Activated T-cell treated with anti-CD3 and anti-CD28 coated beads, Interleukin-2, amount 50 U/mL, for 4 hours (primary cell): ENCODE measurements at regions not wholly inside any gene's neighbourhood (a gene's known extent, or its start where the extent isn't known, plus 50 kb on each side); places are given as distances from the start of the nearest gene placed in this dataset.
A peak's percentile ranks its signal among the peaks of the same experiment; 100 is the strongest.
"Not testable (repeated sequence)": the region's sequence is repeated elsewhere in the genome, so short reads cannot be mapped to it uniquely, and the experiment has no call there.

Source experiments
- ATAC-seq, 2 donors: fragments of 200-7000 bp; cut with Tn5 transposase; one replicate each; pipeline ENCODE4 v1.10.0; 2021
- DNase-seq: peaks from one replicate; pipeline ENCODE4 v3.0.0-alpha.2; 2020
- H3K27me3 Mint-ChIP-seq: one replicate; pipeline ENCODE4 v1.8.0; 2021; ENCODE audit warnings: low read depth, mixed read lengths
- H3K36me3 Mint-ChIP-seq: one replicate; pipeline ENCODE4 v1.8.0; 2022; ENCODE audit warnings: mixed read lengths; ENCODE audit not compliant: insufficient read depth
- H3K4me1 Mint-ChIP-seq: one replicate; pipeline ENCODE4 v1.8.0; 2021; ENCODE audit warnings: low read depth, mixed read lengths
- H3K4me3 Mint-ChIP-seq: one replicate; pipeline ENCODE4 v1.8.0; 2021; ENCODE audit warnings: mild to moderate bottlenecking, moderate library complexity, mixed read lengths
- H3K9me3 Mint-ChIP-seq: one replicate; pipeline ENCODE4 v1.8.0; 2021; ENCODE audit warnings: mixed read lengths

DNA sequence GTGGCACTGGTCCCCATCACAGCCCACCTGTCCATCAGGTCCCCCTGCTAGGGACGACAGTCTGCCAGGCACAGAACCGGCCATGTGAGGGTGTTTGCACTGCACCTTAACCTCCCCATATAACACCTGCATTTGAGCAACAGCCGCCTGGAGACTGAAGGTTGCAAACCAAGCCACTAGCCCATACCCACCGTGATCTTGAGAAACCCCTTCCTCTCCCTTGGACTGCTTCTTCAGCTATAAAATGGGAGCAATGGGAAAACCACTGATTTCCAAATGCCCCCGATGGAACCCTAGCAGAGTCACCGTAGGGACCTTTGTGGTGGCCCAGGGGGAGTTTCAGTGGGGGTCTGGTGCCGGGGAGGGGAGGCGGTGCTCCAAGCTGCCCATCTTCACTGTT is 120.1 kb downstream of the NPTX2 start:
- Mint-ChIP-seq H3K27me3 (no peaks in the 10 kb centered on the region), H3K4me1 (no peaks in the 10 kb centered on the region), H3K4me3 (no peak overlapping the region), H3K36me3 (no peaks in the 10 kb centered on the region), H3K9me3 (peaks cover 4% of the 10 kb centered on the region)
- DNase-seq, result no peak
- ATAC-seq, result no peak

DNA sequence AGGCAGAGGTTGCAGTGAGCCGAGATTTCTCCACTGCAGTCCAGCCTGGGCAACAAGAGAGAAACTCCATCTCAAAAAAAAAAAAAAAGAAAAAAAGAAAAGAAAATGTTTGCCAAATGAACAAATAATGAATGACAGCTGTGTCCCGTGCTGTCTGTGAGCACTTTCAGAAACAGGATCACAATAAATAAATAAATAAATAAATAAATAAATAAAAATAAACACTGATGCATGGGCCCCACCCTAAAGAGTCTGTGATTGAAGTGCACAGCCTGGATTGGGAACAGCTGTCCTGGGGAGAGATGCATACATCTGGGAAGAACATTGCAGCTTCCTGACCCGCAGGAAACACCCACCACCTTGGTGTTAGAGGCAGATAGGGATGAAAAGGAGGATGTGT is 123.6 kb downstream of the NPTX2 start:
- no peaks in the 10 kb centered on the region for H3K27me3 Mint-ChIP-seq
- no peaks in the 10 kb centered on the region for H3K36me3 Mint-ChIP-seq
- DNase-seq (no peak), ATAC-seq (no peak)
- H3K4me1 Mint-ChIP-seq, result no peaks in the 10 kb centered on the region
- peaks cover 3% of the 10 kb centered on the region for H3K9me3 Mint-ChIP-seq
- no peak overlapping the region for H3K4me3 Mint-ChIP-seq

DNA sequence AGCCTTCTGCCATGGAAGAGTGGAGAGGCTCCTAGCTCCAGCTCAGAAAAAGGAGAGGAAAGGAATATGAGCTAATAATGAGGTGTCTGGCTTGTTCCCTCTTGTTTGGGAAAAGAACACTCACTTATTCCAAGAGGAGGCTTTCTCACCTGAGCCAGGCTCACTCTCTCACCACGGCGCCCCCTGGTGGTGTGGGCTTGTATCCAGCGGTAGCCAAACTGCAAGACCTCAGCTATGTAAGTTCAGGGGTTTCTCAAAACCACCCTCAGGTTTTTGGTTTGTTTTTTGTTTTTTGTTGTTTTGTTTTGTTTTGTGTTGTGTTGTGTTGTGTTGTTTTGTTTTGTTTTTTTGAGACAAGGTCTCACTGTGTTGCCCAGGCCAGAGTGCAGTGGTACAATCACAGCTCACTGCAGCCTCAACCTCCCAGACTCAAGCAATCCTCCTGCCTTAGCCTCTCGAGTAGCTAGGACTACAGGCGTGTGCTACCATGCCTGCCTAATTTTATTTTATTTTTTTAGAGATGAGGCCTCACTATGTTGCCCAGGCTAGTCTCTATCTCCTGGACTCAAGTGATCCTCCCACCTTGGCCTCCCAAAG is 124.0 kb downstream of the TMEM130 start:
- H3K9me3 Mint-ChIP-seq, result peaks cover 3% of the 10 kb centered on the region
- ATAC-seq (no peak), DNase-seq (peak; percentile 68)
- peaks cover 3% of the 10 kb centered on the region for H3K27me3 Mint-ChIP-seq
- H3K4me1 Mint-ChIP-seq, result no peaks in the 10 kb centered on the region
- H3K36me3 Mint-ChIP-seq, result no peaks in the 10 kb centered on the region
- no peak overlapping the region for H3K4me3 Mint-ChIP-seq

DNA sequence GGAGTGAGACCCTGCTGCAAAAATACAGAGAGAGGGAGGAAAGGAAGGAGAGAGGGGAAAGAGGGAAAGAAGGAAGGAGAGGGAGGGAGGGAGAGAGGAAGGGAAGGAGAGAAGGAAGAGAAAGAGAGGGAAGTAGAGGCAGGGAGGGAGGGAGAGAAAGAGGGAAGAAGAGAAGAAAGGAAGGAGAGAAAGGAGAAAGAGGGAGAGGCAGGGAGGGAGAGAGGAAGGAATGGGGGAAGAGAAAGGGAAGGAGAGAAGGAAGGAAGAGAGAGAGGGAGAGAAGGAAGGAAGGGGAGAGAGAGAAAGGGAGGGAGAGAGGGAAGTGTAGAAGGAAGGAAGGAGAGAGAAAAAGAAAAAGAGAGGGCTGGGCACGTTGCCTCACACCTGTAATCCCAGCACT is 121.7 kb downstream of the TMEM130 start:
- Mint-ChIP-seq H3K4me3 (no peak overlapping the region), H3K9me3 (peaks cover 3% of the 10 kb centered on the region), H3K36me3 (no peaks in the 10 kb centered on the region), H3K4me1 (no peaks in the 10 kb centered on the region), H3K27me3 (peaks cover 3% of the 10 kb centered on the region)
- DNase-seq (no peak), ATAC-seq (no peak)

DNA sequence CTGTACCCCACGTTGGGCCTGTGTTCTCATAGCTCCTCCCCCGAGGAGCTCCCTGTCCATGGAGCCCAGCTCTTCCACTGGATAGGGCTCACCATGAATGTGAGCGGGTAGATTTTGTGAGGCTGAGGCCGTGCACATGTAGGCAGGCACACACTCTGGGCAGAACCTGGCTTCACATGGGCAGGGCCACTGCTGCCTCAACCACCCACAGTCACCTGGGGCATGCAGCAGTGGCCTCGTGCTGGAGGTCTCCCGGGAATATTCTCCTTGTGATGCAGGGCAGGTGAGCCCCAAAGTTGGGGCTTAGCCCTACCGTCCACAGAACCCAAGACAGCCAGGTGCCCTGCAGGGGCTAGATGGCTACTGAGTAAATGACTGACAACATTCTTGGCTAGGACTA is 116.6 kb downstream of the TMEM130 start:
- DNase-seq, result no peak
- Mint-ChIP-seq H3K9me3 (no peaks in the 10 kb centered on the region), H3K4me3 (no peak overlapping the region), H3K27me3 (peaks cover 10% of the 10 kb centered on the region), H3K4me1 (no peaks in the 10 kb centered on the region), H3K36me3 (no peaks in the 10 kb centered on the region)
- no peak for ATAC-seq

DNA sequence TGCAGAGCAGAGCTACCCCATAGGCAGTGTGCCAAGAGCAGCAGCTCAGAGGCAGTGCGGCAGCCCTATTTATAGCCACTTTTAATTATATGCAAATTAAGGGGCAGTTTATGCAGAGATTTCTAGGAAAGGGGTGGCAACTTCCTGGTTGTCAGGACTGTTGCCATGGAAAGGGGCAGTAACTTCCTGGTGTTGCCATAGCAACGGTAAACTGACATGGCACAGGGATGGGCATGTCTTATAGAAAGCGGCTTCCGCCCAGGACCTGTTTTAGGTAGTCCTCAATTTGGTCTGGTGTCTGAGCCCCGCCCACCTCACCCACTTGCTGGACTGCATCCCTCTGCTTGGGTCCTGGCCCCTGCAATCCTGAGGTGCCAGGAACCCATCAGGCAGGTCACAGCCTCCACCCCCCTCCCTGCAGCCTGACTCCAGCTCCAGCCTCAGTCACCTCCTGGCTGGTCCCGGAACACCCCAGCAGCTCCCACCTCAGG is 115.8 kb downstream of the TMEM130 start:
- Mint-ChIP-seq H3K36me3 (no peaks in the 10 kb centered on the region), H3K9me3 (no peaks in the 10 kb centered on the region), H3K4me1 (no peaks in the 10 kb centered on the region), H3K27me3 (peaks cover 10% of the 10 kb centered on the region), H3K4me3 (no peak overlapping the region)
- DNase-seq (no peak), ATAC-seq (no peak)

DNA sequence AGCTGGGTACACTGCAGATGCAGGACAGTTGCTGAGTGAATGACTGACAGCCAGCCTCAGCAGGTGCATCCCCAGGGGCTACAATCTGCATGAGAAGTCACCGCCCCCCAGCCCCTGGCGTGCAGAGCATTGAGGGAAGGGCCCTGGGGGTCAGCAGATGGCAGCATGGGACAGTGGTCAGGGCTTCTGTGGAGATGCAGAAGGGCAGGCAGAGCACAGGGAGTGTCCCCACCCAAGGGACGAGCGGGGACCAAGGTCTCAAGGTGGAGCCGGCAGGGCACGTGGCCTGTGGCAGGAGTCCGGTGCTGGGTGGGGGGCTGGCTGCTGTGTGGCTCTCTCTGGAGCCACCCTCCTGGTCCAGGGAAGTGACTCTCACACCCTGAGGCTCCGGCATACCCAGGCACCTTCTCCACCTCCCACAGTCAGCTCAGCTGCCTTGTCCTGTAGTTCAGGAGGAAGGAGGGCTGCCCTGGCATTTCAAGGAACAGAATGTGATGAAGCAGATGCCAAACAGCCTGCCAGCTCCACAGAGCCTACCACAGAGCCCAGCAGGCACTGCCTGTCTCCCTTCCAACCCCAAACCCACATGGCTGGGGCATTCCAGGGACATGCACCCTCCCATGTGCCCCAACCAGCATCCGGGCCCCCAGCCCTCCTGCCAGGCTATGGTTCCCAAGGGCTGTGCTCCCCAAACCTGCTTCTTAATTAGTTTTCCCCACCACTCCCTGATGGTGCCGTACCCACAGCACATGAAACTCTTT is 114.5 kb downstream of the TMEM130 start:
- ATAC-seq (no peak), DNase-seq (no peak)
- Mint-ChIP-seq H3K4me3 (no peak overlapping the region), H3K4me1 (no peaks in the 10 kb centered on the region), H3K27me3 (peaks cover 17% of the 10 kb centered on the region), H3K9me3 (no peaks in the 10 kb centered on the region), H3K36me3 (no peaks in the 10 kb centered on the region)

DNA sequence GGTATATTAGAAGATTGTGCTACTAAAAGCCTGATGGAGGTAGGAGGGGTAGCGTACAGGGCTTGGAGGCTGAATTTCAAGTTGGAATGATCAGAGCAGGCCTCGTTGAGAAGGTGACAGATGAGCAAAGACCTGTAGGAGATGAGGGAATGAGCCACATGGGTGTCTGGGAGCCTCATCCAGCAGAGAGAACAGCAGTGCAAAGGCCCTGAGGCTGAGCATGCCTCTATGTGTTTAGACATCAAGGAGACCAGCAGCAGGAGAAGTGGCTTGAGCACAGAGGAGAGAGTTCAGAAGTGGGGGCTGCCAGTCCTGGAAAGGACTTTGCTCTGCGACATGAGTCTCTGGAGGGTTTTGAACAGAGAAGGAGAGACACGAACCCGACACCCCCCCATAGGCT is 111.7 kb downstream of the TMEM130 start:
- H3K36me3 Mint-ChIP-seq, result no peaks in the 10 kb centered on the region
- H3K4me3 Mint-ChIP-seq, result no peak overlapping the region
- no peaks in the 10 kb centered on the region for H3K9me3 Mint-ChIP-seq
- ATAC-seq, result no peak
- H3K4me1 Mint-ChIP-seq, result no peaks in the 10 kb centered on the region
- peaks cover 23% of the 10 kb centered on the region for H3K27me3 Mint-ChIP-seq
- DNase-seq, result no peak

DNA sequence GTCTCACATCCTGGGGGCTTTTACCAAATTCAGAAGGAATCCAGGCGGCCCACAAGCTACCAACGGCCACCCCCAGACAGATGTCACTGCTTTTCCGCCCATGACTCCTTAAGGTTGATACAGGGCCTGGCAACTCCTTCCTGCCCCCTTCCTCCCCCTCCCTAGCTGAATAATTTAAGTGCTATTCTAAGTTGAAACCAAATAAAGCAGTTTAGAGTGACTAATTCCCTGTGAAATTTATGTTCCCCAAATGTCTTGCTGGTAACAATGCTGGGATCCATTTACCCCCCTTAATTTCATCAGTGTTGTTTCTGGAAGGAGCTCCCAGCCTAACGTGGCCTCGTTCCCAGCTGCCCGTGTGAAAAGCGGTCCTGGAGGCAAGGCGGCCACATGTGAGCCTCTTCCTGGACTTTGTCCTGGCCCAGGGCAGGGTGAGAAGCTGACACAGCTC is 109.6 kb downstream of the TMEM130 start:
- Mint-ChIP-seq H3K27me3 (peaks cover 23% of the 10 kb centered on the region), H3K4me3 (no peak overlapping the region), H3K36me3 (no peaks in the 10 kb centered on the region), H3K9me3 (no peaks in the 10 kb centered on the region), H3K4me1 (no peaks in the 10 kb centered on the region)
- no peak for DNase-seq
- ATAC-seq, result no peak

DNA sequence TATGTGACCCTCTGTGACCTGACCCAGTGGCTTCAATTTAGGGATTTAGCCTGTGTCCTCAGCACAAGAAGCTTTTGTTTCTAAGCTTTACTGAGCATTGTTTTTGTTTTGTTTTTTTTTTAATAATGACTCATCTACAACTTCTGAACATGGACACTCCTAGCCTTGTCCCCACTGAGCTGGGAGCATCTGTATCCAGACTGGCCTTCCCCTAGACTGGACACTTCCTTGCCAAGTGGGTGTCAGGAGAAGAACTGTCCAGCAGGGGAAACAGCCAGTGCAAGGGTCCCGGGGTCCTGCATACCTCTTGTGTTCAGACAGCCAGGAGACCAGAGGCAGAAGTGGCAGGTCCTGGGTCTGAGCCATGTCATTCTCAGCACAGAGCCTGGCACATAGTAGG is 108.6 kb downstream of the TMEM130 start:
- no peak for DNase-seq
- H3K4me3 Mint-ChIP-seq, result no peak overlapping the region
- no peaks in the 10 kb centered on the region for H3K9me3 Mint-ChIP-seq
- no peaks in the 10 kb centered on the region for H3K4me1 Mint-ChIP-seq
- ATAC-seq, result no peak
- H3K27me3 Mint-ChIP-seq, result peaks cover 21% of the 10 kb centered on the region
- H3K36me3 Mint-ChIP-seq, result no peaks in the 10 kb centered on the region

DNA sequence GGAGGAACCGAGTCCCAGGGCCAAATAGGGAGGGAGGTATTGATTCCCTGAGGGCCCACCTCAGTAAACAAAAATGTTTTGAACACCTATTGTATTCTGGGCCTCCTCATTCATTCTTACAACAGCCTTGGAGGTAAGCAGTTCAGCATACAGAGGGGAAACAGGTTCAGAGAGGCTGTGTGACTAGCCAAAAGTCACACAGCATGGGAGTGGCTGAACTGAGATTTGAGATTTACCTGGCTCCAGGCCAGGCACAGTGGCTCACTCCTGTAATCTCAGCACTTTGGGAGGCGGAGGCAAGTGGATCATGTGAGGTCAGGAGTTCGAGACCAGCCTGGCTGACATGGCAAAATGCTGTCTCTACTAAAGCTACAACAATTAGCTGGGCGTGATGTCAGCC is 107.2 kb downstream of the TMEM130 start:
- ATAC-seq (no peak), DNase-seq (no peak)
- no peaks in the 10 kb centered on the region for H3K4me1 Mint-ChIP-seq
- H3K9me3 Mint-ChIP-seq, result no peaks in the 10 kb centered on the region
- H3K4me3 Mint-ChIP-seq, result no peak overlapping the region
- H3K36me3 Mint-ChIP-seq, result no peaks in the 10 kb centered on the region
- peaks cover 15% of the 10 kb centered on the region for H3K27me3 Mint-ChIP-seq

DNA sequence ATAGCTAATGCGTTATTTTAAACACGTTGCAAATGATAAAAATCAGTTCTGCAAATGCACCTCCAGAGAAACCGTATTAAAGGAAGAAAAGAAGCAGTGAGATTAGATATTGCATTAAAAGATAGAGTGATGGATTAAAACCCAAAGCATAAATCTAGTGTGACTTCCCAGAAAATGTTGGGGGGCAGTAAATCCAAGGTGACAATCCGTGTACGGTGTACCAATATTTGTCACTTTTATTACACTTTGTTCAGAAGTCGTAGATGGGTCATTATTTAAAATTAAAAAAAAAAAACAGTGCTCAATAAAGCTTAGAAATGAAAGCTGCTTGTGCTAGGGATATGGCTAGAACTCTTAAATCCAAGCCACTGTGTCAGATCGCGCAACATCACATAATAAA is 106.4 kb downstream of the TMEM130 start:
- Mint-ChIP-seq H3K36me3 (no peaks in the 10 kb centered on the region), H3K4me3 (no peak overlapping the region), H3K9me3 (no peaks in the 10 kb centered on the region), H3K27me3 (peaks cover 15% of the 10 kb centered on the region), H3K4me1 (no peaks in the 10 kb centered on the region)
- DNase-seq (no peak), ATAC-seq (no peak)

DNA sequence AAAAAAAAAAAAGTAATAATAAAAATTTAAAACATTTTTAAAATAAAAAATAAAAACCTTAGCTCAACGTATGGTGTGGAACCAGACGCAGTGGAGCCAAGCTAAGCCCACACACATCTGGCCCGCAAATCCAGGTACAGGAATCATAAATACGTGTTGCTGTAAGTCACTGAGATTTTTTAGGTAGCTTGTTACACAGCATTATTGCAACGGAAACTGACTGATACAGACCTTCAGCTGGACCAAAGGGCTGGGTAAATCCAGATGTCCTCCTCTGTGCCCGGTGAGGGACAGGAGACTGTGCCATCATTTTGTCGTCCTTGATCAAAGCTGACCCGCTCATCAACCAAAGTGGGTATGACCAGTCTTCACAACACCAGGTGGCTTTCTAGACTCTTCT is 104.9 kb downstream of the TMEM130 start:
- DNase-seq (no peak), ATAC-seq (no peak)
- Mint-ChIP-seq H3K9me3 (no peaks in the 10 kb centered on the region), H3K4me1 (no peaks in the 10 kb centered on the region), H3K4me3 (no peak overlapping the region), H3K27me3 (peaks cover 7% of the 10 kb centered on the region), H3K36me3 (no peaks in the 10 kb centered on the region)

DNA sequence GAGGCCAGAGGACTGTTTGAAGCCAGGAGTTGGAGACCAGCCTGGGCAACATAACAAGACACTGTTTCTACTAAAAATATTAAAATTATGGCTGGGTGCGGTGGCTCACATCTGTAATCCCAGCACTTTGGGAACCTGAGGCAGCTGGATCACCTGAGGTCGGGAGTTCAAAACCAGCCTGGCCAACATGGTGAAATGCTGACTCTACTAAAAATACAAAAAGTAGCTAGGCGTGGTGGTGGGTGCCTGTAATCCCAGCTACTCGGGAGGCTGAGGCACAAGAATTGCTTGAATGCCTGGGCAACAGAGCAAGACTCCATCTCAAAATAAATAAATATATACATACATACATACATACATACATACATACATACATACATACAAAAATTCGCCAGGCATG is 99.7 kb downstream of the TMEM130 start:
- H3K27me3 Mint-ChIP-seq, result peaks cover 12% of the 10 kb centered on the region
- not testable (repeated sequence) for H3K4me3 Mint-ChIP-seq, H3K36me3 Mint-ChIP-seq, DNase-seq, H3K9me3 Mint-ChIP-seq, ATAC-seq, H3K4me1 Mint-ChIP-seq

DNA sequence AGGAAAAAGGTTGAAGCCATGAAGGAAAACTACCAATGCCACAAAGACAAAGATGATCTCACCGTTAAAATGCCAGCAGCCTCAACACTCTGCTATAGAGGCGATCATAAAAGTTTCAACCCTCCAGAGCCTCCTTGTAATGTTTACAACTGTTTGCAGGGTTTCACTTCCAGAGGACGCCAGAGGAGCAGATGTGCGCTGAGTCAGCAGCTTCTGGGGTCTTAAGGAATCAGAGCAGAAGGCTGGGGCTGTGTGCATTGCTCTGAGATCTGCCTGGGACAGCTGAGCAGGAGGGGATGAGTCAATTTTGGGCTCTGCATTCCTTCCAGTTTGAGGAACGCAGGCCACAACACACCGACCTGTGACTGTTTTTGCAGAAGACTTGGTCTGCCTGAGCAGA is 98.3 kb downstream of the TMEM130 start:
- Mint-ChIP-seq H3K4me1 (peaks cover 2% of the 10 kb centered on the region), H3K9me3 (no peaks in the 10 kb centered on the region), H3K4me3 (no peak overlapping the region), H3K36me3 (no peaks in the 10 kb centered on the region), H3K27me3 (peaks cover 12% of the 10 kb centered on the region)
- ATAC-seq (no peak), DNase-seq (no peak)
